ENCODE measurements at regions not wholly inside any gene's neighbourhood (a gene's known extent, or its start where the extent isn't known, plus 50 kb on each side); places are given as distances from the start of the nearest gene placed in this dataset.

DNA sequence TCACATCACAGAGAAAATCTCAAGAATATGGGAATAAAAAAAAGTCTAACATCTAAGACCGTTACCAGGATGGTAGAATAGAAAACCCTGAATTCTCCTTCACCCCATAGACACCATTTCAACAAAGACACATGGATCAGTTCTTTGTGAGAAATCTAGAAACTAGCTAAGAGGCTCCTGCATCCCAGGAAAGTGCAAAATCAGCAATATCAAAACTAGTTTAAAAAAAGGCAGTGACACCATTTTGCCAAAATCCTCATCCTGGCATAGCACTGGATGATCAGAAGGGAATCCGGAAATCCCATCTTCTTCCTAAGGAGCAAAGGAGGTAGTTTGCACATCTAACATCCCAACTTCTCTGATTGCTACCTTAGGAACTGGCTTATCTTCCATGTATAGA is 88.9 kb upstream of the MAGEE2 start:
- Mint-ChIP-seq H3K4me1 (ENCODE audit: unreplicated experiment) (no peaks in the 10 kb centered on the region), H3K4me3 (ENCODE audit: unreplicated experiment) (no peak overlapping the region), H3K36me3 (ENCODE audit: low read depth, unreplicated experiment) (no peaks in the 10 kb centered on the region), H3K27ac (ENCODE audit: unreplicated experiment) (no peak overlapping the region), H3K9me3 (ENCODE audit: unreplicated experiment) (no peaks in the 10 kb centered on the region), H3K27me3 (ENCODE audit: unreplicated experiment) (peaks cover 3% of the 10 kb centered on the region)
- TF ChIP-seq, protein P1, sequence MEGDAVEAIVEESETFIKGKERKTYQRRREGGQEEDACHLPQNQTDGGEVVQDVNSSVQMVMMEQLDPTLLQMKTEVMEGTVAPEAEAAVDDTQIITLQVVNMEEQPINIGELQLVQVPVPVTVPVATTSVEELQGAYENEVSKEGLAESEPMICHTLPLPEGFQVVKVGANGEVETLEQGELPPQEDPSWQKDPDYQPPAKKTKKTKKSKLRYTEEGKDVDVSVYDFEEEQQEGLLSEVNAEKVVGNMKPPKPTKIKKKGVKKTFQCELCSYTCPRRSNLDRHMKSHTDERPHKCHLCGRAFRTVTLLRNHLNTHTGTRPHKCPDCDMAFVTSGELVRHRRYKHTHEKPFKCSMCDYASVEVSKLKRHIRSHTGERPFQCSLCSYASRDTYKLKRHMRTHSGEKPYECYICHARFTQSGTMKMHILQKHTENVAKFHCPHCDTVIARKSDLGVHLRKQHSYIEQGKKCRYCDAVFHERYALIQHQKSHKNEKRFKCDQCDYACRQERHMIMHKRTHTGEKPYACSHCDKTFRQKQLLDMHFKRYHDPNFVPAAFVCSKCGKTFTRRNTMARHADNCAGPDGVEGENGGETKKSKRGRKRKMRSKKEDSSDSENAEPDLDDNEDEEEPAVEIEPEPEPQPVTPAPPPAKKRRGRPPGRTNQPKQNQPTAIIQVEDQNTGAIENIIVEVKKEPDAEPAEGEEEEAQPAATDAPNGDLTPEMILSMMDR (IDR thresholded peaks at IDR 0.05; ENCODE audit: unreplicated experiment), result no peak
- no peak for DNase-seq (ENCODE audit: low spot score)

DNA sequence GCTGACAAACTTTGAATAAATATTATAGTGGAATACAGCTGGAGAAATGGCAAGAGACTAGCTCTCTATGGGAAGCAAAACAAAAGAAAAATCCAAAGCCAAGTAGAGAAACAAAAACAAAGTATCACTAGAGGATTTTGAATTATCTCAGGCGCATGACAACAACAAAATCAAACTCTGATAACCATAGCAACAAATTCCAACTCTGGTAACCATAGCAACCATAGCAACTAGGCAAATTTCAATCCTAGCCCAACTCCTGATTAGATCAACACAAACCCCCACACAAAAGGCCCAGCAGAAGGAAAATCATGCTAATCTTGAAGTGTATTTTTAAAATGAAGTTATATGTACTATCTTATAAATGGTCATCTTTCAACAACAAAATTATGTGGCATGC is 98.4 kb upstream of the MAGEE2 start:
- Mint-ChIP-seq H3K4me3 (ENCODE audit: unreplicated experiment) (no peak overlapping the region), H3K36me3 (ENCODE audit: low read depth, unreplicated experiment) (no peaks in the 10 kb centered on the region), H3K27me3 (ENCODE audit: unreplicated experiment) (no peaks in the 10 kb centered on the region), H3K9me3 (ENCODE audit: unreplicated experiment) (no peaks in the 10 kb centered on the region), H3K27ac (ENCODE audit: unreplicated experiment) (peak overlapping the region; percentile 39), H3K4me1 (ENCODE audit: unreplicated experiment) (peaks cover 2% of the 10 kb centered on the region)
- TF ChIP-seq, protein P1 (IDR thresholded peaks at IDR 0.05; ENCODE audit: unreplicated experiment), result no peak
- DNase-seq (ENCODE audit: low spot score), result no peak

DNA sequence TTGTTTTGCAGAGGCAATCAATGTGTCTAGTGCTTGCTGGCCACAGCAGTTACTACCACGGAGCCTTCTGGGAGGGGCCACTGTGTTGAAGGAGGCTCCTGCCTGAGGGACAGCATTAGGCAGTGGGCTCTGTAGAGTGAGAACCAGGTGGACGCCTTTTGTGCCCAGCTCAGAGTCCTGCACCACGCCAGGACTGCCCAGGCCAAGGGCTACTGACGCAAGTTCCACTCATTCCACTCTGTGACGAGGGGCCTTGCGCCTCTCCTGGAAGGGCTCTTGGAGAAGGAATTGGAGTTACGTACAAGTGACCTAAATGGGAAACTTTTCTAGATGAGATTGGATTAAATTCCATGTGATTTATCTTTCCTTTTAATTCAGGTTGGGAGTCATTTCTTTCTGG is 102.8 kb upstream of the MAGEE2 start:
- no peak for DNase-seq (ENCODE audit: low spot score)
- Mint-ChIP-seq H3K4me3 (ENCODE audit: unreplicated experiment) (no peak overlapping the region), H3K27ac (ENCODE audit: unreplicated experiment) (no peak overlapping the region), H3K36me3 (ENCODE audit: low read depth, unreplicated experiment) (no peaks in the 10 kb centered on the region), H3K9me3 (ENCODE audit: unreplicated experiment) (no peaks in the 10 kb centered on the region), H3K27me3 (ENCODE audit: unreplicated experiment) (no peaks in the 10 kb centered on the region), H3K4me1 (ENCODE audit: unreplicated experiment) (peaks cover 12% of the 10 kb centered on the region)
- TF ChIP-seq, protein P1 (IDR thresholded peaks at IDR 0.05; ENCODE audit: unreplicated experiment), result no peak

DNA sequence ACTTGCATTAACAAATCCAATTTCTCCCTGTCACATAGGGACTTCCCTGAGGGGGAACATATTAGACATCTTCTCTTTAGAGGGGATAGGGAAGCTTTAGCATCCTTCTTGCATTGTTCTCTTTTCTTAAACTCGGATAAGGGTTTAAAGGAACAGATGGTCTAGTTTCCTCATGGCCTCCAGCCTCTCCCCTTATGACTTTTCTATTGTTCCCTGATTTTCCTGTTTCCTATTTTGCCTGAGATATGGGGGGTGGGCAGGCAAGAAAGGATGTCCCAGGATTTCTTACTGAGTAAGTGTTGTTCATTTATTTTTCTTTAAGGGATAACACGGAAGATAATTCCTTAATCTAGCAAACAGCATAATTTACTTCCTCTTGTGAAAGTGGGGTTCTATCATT is 107.7 kb upstream of the MAGEE2 start:
- no peak for DNase-seq (ENCODE audit: low spot score)
- TF ChIP-seq, protein P1 (IDR thresholded peaks at IDR 0.05; ENCODE audit: unreplicated experiment), result no peak
- Mint-ChIP-seq H3K4me3 (ENCODE audit: unreplicated experiment) (no peak overlapping the region), H3K27me3 (ENCODE audit: unreplicated experiment) (no peaks in the 10 kb centered on the region), H3K4me1 (ENCODE audit: unreplicated experiment) (peaks cover 20% of the 10 kb centered on the region), H3K9me3 (ENCODE audit: unreplicated experiment) (no peaks in the 10 kb centered on the region), H3K36me3 (ENCODE audit: low read depth, unreplicated experiment) (no peaks in the 10 kb centered on the region), H3K27ac (ENCODE audit: unreplicated experiment) (peak overlapping the region; percentile 98)

DNA sequence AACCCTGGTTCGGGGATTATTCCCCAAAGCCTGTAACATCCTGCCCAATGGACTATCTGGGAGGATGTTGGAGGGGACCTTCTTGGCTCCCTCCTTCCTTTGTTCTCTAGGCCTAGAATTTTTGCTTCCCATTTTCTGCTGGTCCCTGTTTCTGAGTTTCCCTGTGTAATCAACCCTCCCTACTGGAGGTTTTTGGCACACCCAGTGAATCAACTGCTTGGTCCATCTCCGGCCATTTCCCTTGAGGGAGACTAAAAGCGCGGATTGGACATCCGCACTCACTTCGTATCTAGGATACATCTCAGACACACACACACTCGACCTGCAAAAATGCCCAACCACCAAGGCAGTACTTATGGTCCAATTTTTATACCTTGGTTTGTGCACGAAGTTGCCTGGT is 108.2 kb upstream of the MAGEE2 start:
- Mint-ChIP-seq H3K4me3 (ENCODE audit: unreplicated experiment) (no peak overlapping the region), H3K27ac (ENCODE audit: unreplicated experiment) (peak overlapping the region; percentile 98), H3K9me3 (ENCODE audit: unreplicated experiment) (no peaks in the 10 kb centered on the region), H3K36me3 (ENCODE audit: low read depth, unreplicated experiment) (no peaks in the 10 kb centered on the region), H3K27me3 (ENCODE audit: unreplicated experiment) (no peaks in the 10 kb centered on the region), H3K4me1 (ENCODE audit: unreplicated experiment) (peaks cover 20% of the 10 kb centered on the region)
- peak; percentile 3 for DNase-seq (ENCODE audit: low spot score)
- TF ChIP-seq, protein P1 (IDR thresholded peaks at IDR 0.05; ENCODE audit: unreplicated experiment), result no peak

All from endothelial cell (in vitro differentiated cells).